Glutamatergic neuron (in vitro differentiated cells): ENCODE measurements at regions not wholly inside any gene's neighbourhood (a gene's known extent, or its start where the extent isn't known, plus 50 kb on each side); places are given as distances from the start of the nearest gene placed in this dataset.

Source experiments
- DNase-seq: peaks from one replicate; pipeline ENCODE4 v3.0.0; 2022
- H3K27ac Mint-ChIP-seq: one replicate; pipeline ENCODE4 v1.8.0; 2020; ENCODE audit warnings: mild to moderate bottlenecking, mixed read lengths, inconsistent platforms; ENCODE audit not compliant: unreplicated experiment
- H3K27me3 Mint-ChIP-seq: one replicate; pipeline ENCODE4 v1.8.0; 2020; ENCODE audit warnings: mild to moderate bottlenecking, moderate library complexity, mixed read lengths, inconsistent platforms; ENCODE audit not compliant: unreplicated experiment
- H3K36me3 Mint-ChIP-seq: one replicate; pipeline ENCODE4 v1.8.0; 2020; ENCODE audit warnings: mild to moderate bottlenecking, mixed read lengths, inconsistent platforms; ENCODE audit not compliant: unreplicated experiment
- H3K4me1 Mint-ChIP-seq: one replicate; pipeline ENCODE4 v1.8.0; 2020; ENCODE audit warnings: mild to moderate bottlenecking, low read depth, mixed read lengths, inconsistent platforms; ENCODE audit not compliant: unreplicated experiment
- H3K4me3 Mint-ChIP-seq: one replicate; pipeline ENCODE4 v1.8.0; 2020; ENCODE audit warnings: mild to moderate bottlenecking, mixed read lengths, inconsistent platforms; ENCODE audit not compliant: unreplicated experiment
- H3K9me3 Mint-ChIP-seq: one replicate; pipeline ENCODE4 v1.8.0; 2020; ENCODE audit warnings: mild to moderate bottlenecking, moderate library complexity, mixed read lengths, inconsistent platforms; ENCODE audit not compliant: unreplicated experiment
- TF ChIP-seq, protein P1 (sequence below): fragments of 200-600 bp; sonication (generic); IDR thresholded peaks from one replicate; pipeline ENCODE4 v1.5.0; 2021; ENCODE audit not compliant: partially characterized antibody, unreplicated experiment

DNA sequence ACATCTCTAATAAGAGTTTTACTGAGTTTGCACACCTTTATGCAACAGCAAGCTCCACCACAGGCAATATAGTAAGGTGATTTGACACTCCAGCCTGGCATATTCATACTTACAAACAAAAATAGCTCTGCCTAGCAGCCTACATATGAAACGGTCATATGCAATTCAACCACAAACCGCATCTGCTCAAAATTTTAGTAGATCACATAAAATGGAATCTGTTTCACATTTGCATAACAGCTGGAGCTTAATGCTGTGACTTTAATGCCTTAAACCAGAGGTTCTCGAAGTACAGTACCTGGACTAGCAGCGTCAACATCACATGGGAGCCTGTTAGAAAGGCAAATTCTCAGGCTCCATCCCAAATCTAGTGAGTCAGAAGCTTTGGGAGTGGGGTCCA is 578.4 kb downstream of the CDH11 start:
- Mint-ChIP-seq H3K27me3 (peaks cover 3% of the 10 kb centered on the region), H3K27ac (no peak overlapping the region), H3K4me1 (no peaks in the 10 kb centered on the region), H3K36me3 (peaks cover 4% of the 10 kb centered on the region), H3K9me3 (peaks cover 1% of the 10 kb centered on the region), H3K4me3 (no peak overlapping the region)
- TF ChIP-seq, protein P1, sequence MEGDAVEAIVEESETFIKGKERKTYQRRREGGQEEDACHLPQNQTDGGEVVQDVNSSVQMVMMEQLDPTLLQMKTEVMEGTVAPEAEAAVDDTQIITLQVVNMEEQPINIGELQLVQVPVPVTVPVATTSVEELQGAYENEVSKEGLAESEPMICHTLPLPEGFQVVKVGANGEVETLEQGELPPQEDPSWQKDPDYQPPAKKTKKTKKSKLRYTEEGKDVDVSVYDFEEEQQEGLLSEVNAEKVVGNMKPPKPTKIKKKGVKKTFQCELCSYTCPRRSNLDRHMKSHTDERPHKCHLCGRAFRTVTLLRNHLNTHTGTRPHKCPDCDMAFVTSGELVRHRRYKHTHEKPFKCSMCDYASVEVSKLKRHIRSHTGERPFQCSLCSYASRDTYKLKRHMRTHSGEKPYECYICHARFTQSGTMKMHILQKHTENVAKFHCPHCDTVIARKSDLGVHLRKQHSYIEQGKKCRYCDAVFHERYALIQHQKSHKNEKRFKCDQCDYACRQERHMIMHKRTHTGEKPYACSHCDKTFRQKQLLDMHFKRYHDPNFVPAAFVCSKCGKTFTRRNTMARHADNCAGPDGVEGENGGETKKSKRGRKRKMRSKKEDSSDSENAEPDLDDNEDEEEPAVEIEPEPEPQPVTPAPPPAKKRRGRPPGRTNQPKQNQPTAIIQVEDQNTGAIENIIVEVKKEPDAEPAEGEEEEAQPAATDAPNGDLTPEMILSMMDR: no peak
- no peak for DNase-seq

DNA sequence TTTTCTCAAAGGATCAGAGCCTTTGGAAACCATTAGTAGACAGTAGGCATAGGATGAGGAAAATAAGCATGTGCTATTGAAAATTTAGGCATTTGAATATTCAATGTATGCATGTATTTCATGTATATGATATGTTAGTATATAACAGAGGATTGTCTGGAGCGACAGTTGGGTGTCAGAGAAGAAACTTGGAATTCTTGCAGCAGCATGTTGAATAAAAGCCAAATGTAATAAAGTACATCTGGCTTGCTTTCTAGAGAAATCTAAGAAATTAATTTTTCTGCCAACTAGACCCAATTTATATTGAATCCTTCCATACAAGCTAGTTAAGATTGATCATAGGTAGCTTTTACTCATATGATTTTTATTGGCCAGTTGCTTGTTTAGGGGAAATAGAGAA is 578.8 kb downstream of the CDH11 start:
- H3K4me1 Mint-ChIP-seq: no peaks in the 10 kb centered on the region
- peaks cover 1% of the 10 kb centered on the region for H3K9me3 Mint-ChIP-seq
- peaks cover 4% of the 10 kb centered on the region for H3K36me3 Mint-ChIP-seq
- no peak for DNase-seq
- no peak overlapping the region for H3K4me3 Mint-ChIP-seq
- H3K27ac Mint-ChIP-seq: no peak overlapping the region
- TF ChIP-seq, protein P1: no peak
- H3K27me3 Mint-ChIP-seq: peaks cover 3% of the 10 kb centered on the region

- H3K27me3 Mint-ChIP-seq: peaks cover 2% of the 10 kb centered on the region
- no peaks in the 10 kb centered on the region for H3K4me1 Mint-ChIP-seq
- TF ChIP-seq, protein P1: no peak
- H3K27ac Mint-ChIP-seq: no peak overlapping the region
- no peak for DNase-seq
- no peak overlapping the region for H3K4me3 Mint-ChIP-seq
- H3K9me3 Mint-ChIP-seq: peaks cover 1% of the 10 kb centered on the region
- H3K36me3 Mint-ChIP-seq: peaks cover 4% of the 10 kb centered on the region
Observed at GRCh38 chr16:64542152-64542551, 579.7 kb downstream of the CDH11 start.

DNA sequence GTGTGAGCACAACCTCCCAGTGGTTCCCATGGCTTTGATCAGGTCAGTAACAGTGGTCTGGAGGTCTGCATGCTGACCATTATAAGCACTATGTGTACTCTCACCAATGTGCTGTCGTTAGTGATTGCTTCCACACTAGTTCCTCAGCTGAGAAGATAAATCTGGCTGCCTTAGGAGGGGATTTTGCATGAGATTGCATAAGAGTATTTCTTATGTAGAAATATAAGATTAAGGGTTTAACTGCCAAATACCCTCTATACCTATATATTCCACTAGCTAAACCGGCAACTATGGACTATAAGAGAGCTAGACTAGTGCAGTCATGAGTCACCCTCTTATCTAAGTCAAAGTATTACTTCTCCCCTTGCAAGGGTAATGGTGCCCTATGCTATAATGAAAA is 580.2 kb downstream of the CDH11 start:
- Mint-ChIP-seq H3K9me3 (peaks cover 1% of the 10 kb centered on the region), H3K36me3 (peaks cover 4% of the 10 kb centered on the region), H3K27me3 (no peaks in the 10 kb centered on the region), H3K4me1 (no peaks in the 10 kb centered on the region), H3K27ac (no peak overlapping the region), H3K4me3 (no peak overlapping the region)
- TF ChIP-seq, protein P1: no peak
- DNase-seq: no peak

GRCh38 chr16:64540434-64540833 is 581.4 kb downstream of the CDH11 start:
- Mint-ChIP-seq H3K36me3 (no peaks in the 10 kb centered on the region), H3K9me3 (no peaks in the 10 kb centered on the region), H3K4me3 (no peak overlapping the region), H3K27ac (no peak overlapping the region), H3K4me1 (no peaks in the 10 kb centered on the region), H3K27me3 (no peaks in the 10 kb centered on the region)
- TF ChIP-seq, protein P1: no peak
- no peak for DNase-seq
